K562 (cell line): ENCODE measurements at regions not wholly inside any gene's neighbourhood (a gene's known extent, or its start where the extent isn't known, plus 50 kb on each side); places are given as distances from the start of the nearest gene placed in this dataset.

Source experiments
- CREBBP ChIP-seq: IDR thresholded peaks from one replicate; pipeline ENCODE4 v1.6.1; 2012; ENCODE audit warnings: low read depth, mild to moderate bottlenecking, control low read depth, inconsistent platforms, low read length
- CTCF ChIP-seq, 3 experiments: IDR thresholded peaks in 2 of 3; conservative IDR thresholded peaks in 1 of 3; 2 replicates each; pipeline ENCODE4 v1.5.1; 2011 to 2012; ENCODE audit warnings: low read length in 3 of 3, mild to moderate bottlenecking in 3 of 3, control low read depth in 2 of 3, improper control_type of control experiment in 1 of 3, inconsistent platforms in 1 of 3, low read depth in 1 of 3, mixed read lengths in 1 of 3, moderate library complexity in 1 of 3; ENCODE audit not compliant: insufficient read depth in 2 of 3
- DDX20 ChIP-seq: fragments of 450-650 bp; IDR thresholded peaks from 2 replicates; pipeline ENCODE4 v1.6.1; 2016; ENCODE audit warnings: missing genetic modification characterization, low read depth, mild to moderate bottlenecking, missing compliant biosample characterization, moderate library complexity
- ESRRA ChIP-seq: fragments of 450-650 bp; IDR thresholded peaks from 2 replicates; pipeline ENCODE4 v1.6.1; 2014; ENCODE audit warnings: low read depth, mild to moderate bottlenecking, moderate library complexity, borderline replicate concordance
- FOS ChIP-seq: IDR thresholded peaks from 3 replicates; pipeline ENCODE4 v1.6.1; 2011; ENCODE audit not compliant: insufficient read length; ENCODE audit errors: extremely low read depth
- HNRNPH1 ChIP-seq: fragments of 200-400 bp; formaldehyde crosslinking; optimal IDR thresholded peaks from 2 replicates; pipeline ENCODE3; 2017; ENCODE audit warnings: low read depth, mild to moderate bottlenecking, low read length, moderate library complexity
- MEF2A ChIP-seq: IDR thresholded peaks from 2 replicates; pipeline ENCODE4 v1.6.1; 2011; ENCODE audit warnings: low read depth, mild to moderate bottlenecking, low read length, moderate library complexity; ENCODE audit not compliant: control insufficient read depth
- NFE2 ChIP-seq: IDR thresholded peaks from 2 replicates; pipeline ENCODE4 v1.6.1; 2014; ENCODE audit warnings: antibody characterized with exemption, low read depth
- NR2C2 ChIP-seq, 2 experiments: fragments of 200-800 bp in 1 of 2; sonication (Bioruptor generic) in 1 of 2; sonication (generic) in 1 of 2; formaldehyde crosslinking in 1 of 2; IDR thresholded peaks; 2 replicates each; pipeline versions ENCODE4 v1.6.1 to v1.8.0; 2016 to 2022; ENCODE audit warnings: mild to moderate bottlenecking in 1 of 2, missing compliant biosample characterization in 1 of 2, missing genetic modification characterization in 1 of 2, missing genetic modification reagents in 1 of 2
- NR4A1 ChIP-seq, 2 experiments: fragments of 250-450 bp in 1 of 2; fragments of 450-650 bp in 1 of 2; sonication (Bioruptor Pico) in 1 of 2; IDR thresholded peaks; 2 replicates each; pipeline versions ENCODE4 v1.4.0 to v1.6.1; 2016 to 2020; ENCODE audit warnings: mild to moderate bottlenecking in 2 of 2, missing compliant biosample characterization in 1 of 2, missing genetic modification characterization in 1 of 2, moderate library complexity in 1 of 2
- PHF20 ChIP-seq: fragments of 450-650 bp; IDR thresholded peaks from 2 replicates; pipeline ENCODE4 v1.6.1; 2018; ENCODE audit not compliant: partially characterized antibody
- RCOR1 ChIP-seq, 2 experiments: IDR thresholded peaks; 2 replicates each; pipeline ENCODE4 v1.6.1; 2012; ENCODE audit warnings: low read depth in 2 of 2, low read length in 2 of 2, borderline replicate concordance in 1 of 2, improper control_type of control experiment in 1 of 2
- SREBF2 ChIP-seq: sonication (generic); formaldehyde crosslinking; IDR thresholded peaks from 2 replicates; pipeline ENCODE4 v1.4.0; 2020; ENCODE audit warnings: mild to moderate bottlenecking, missing genetic modification reagents
- TEAD1 ChIP-seq, 2 experiments: fragments of 450-650 bp in 1 of 2; sonication (generic) in 1 of 2; formaldehyde crosslinking; IDR thresholded peaks; 2 replicates each; pipeline versions ENCODE4 v1.4.0 to v1.8.0; 2020 to 2022; ENCODE audit warnings: mild to moderate bottlenecking in 2 of 2, missing genetic modification reagents in 1 of 2
- U2AF2 ChIP-seq: fragments of 200-400 bp; formaldehyde crosslinking; optimal IDR thresholded peaks from 2 replicates; pipeline ENCODE3; 2017; ENCODE audit warnings: low read depth, mild to moderate bottlenecking, low read length
- XRCC3 ChIP-seq: fragments of 450-650 bp; IDR thresholded peaks from 2 replicates; pipeline ENCODE4 v1.6.1; 2017; ENCODE audit warnings: mild to moderate bottlenecking, moderate library complexity
- ZNF124 ChIP-seq: sonication (generic); formaldehyde crosslinking; IDR thresholded peaks from 2 replicates; pipeline ENCODE4 v1.8.1; 2022; ENCODE audit warnings: missing genetic modification reagents
- ZNF197 ChIP-seq: fragments of 200-800 bp; sonication (Bioruptor generic); IDR thresholded peaks from 2 replicates; pipeline ENCODE4 v1.6.1; 2016; ENCODE audit warnings: low read depth, missing genetic modification characterization, missing compliant biosample characterization
- ZNF280A ChIP-seq: fragments of 450-650 bp; IDR thresholded peaks from 2 replicates; pipeline ENCODE4 v1.6.1; 2018; ENCODE audit warnings: mild to moderate bottlenecking, low read depth; ENCODE audit not compliant: partially characterized antibody
- ZNF583 ChIP-seq: fragments of 250-450 bp; sonication (Bioruptor Pico); IDR thresholded peaks from 2 replicates; pipeline ENCODE4 v1.4.0; 2020
- ZNF592 ChIP-seq: fragments of 450-650 bp; IDR thresholded peaks from 2 replicates; pipeline ENCODE4 v1.6.1; 2017; ENCODE audit warnings: antibody characterized with exemption, mild to moderate bottlenecking
- ZNF76 ChIP-seq: fragments of 250-450 bp; sonication (Bioruptor Pico); IDR thresholded peaks from 2 replicates; pipeline ENCODE4 v1.4.0; 2020; ENCODE audit warnings: mild to moderate bottlenecking, moderate library complexity, borderline replicate concordance

- TF ChIP-seq FOS: no peak
- no peak for TF ChIP-seq NR2C2 (CRISPR knock-in tag; IDR thresholded peaks at IDR 0.05)
- TF ChIP-seq NR2C2 (tag; IDR thresholded peaks at IDR 0.05): no peak
- TF ChIP-seq ZNF280A: no peak
- 0 out of 4 replicates have a peak, but pooled peaks of 1 of the 2 experiments have one; percentile 19 for TF ChIP-seq TEAD1 (CRISPR knock-in tag; IDR thresholded peaks at IDR 0.05)
- TF ChIP-seq DDX20: 0 out of 2 replicates have a peak, but pooled peaks have one; percentile 42
- no peak for TF ChIP-seq SREBF2
- TF ChIP-seq NFE2: peak; percentile 20; the same call in 1 of the 2 replicates
- no peak for TF ChIP-seq XRCC3
- TF ChIP-seq ESRRA: no peak
- TF ChIP-seq RCOR1 (IDR thresholded peaks at IDR 0.05; ENCODE audit: borderline replicate concordance in 1 of 2, low read depth in 2 of 2, low read length in 2 of 2): no peak
- no peak for TF ChIP-seq ZNF76
- TF ChIP-seq CREBBP: no peak
- TF ChIP-seq ZNF124 (CRISPR knock-in tag): no peak
- TF ChIP-seq ZNF583 (CRISPR knock-in tag): no peak
- no peak for TF ChIP-seq ZNF197 (CRISPR knock-in tag)
- peak; percentile 44 to 66 (median 53); a peak in 5 of 6 replicates for TF ChIP-seq CTCF (IDR thresholded peaks at IDR 0.05 in 2 of 3, conservative IDR thresholded peaks at IDR 0.05 in 1 of 3; ENCODE audit: insufficient read depth in 2 of 3, low read depth in 1 of 3, low read length in 3 of 3)
- TF ChIP-seq HNRNPH1: no peak
- TF ChIP-seq MEF2A: no peak
- peak; percentile 78 for TF ChIP-seq ZNF592
- TF ChIP-seq PHF20: no peak
- TF ChIP-seq U2AF2: no peak
- no peak for TF ChIP-seq NR4A1 (CRISPR knock-in tag; IDR thresholded peaks at IDR 0.05)
- 0 out of 2 replicates have a peak, but pooled peaks have one; percentile 54 for TF ChIP-seq NR4A1 (tag; IDR thresholded peaks at IDR 0.05)
Observed at GRCh38 chr18:8507361-8507760, 101.9 kb upstream of the RAB12 start (continued).
